ENCODE measurements at regions not wholly inside any gene's neighbourhood (a gene's known extent, or its start where the extent isn't known, plus 50 kb on each side); places are given as distances from the start of the nearest gene placed in this dataset.

DNA sequence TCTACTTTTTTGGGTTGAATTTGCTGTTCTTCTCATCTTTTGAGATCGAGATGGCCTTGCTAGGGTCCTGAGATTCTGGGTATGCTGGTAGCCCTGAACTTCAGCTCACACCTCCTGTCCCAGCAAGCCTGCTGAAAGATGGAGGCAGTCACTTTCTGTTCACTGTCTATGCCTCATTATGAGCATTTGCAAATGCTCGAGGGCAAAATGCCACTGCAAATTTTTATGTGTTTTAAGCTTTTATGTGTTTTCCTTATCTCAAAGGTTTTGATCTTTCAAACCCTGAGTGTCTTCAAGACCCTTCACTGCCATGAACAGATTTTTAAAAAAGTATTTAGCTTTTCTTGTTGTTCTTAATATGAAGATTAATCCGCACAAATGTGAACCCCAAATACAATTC is 766.7 kb upstream of the HS6ST1 start:
- TF ChIP-seq, protein P1, sequence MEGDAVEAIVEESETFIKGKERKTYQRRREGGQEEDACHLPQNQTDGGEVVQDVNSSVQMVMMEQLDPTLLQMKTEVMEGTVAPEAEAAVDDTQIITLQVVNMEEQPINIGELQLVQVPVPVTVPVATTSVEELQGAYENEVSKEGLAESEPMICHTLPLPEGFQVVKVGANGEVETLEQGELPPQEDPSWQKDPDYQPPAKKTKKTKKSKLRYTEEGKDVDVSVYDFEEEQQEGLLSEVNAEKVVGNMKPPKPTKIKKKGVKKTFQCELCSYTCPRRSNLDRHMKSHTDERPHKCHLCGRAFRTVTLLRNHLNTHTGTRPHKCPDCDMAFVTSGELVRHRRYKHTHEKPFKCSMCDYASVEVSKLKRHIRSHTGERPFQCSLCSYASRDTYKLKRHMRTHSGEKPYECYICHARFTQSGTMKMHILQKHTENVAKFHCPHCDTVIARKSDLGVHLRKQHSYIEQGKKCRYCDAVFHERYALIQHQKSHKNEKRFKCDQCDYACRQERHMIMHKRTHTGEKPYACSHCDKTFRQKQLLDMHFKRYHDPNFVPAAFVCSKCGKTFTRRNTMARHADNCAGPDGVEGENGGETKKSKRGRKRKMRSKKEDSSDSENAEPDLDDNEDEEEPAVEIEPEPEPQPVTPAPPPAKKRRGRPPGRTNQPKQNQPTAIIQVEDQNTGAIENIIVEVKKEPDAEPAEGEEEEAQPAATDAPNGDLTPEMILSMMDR (conservative IDR thresholded peaks at IDR 0.05; ENCODE audit: low read depth, low read length): no peak
- no peak for TF ChIP-seq EZH2 (IDR thresholded peaks at IDR 0.05; ENCODE audit: low read length, unreplicated experiment)
